Middle frontal gyrus (tissue), 1 donor: ENCODE measurements at regions not wholly inside any gene's neighbourhood (a gene's known extent, or its start where the extent isn't known, plus 50 kb on each side); places are given as distances from the start of the nearest gene placed in this dataset.

Experiments
- DNase-seq: peaks from one replicate; pipeline ENCODE4 v3.0.0-alpha.2; 2015; ENCODE audit warnings: low spot score; ENCODE audit errors: extremely low spot score

GRCh38 chr2:67462738-67463496 lies 65.8 kb downstream of the ETAA1 start:
- DNase-seq, result no peak

- DNase-seq, result no peak
Measured at GRCh38 chr2:67463810-67464209, 66.7 kb downstream of the ETAA1 start.

DNA sequence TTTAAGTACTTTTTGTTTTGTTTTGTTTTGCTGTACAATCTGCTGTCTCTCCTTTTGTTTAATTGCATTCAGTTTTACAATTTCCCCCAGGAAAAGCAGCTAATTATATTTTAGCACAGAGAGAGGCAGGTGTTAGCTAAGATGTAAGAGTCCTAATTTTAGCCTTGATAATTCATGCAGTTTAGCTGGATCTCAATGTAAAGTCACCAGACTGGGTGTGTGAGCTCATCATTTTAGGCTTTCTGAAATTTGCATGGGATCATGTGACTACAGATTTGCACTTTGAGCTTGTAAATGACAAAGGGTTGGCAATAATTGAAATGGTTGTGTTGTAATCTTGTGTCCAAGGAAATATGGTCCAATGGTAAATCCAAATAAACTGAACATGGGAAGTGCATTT lies 68.5 kb downstream of the ETAA1 start:
- DNase-seq, result no peak

DNA sequence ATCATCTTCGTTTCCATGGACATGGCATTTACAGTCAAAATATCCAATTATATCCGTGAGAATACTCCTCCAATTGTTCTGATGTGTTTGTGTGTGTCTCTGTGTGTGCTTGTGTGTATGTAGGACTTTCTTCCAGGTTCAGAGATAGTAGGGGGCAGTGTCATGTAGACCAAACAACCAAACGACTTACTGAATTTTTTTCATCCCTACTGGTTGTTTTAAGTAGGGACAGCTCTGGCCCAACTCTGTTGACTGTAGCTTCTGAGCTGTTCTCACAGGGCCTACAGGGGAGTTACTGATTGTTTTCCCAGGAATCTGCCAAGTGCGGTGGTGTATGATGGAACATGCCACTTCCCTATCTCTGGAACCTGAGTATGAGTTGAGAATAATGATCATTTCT lies 69.6 kb downstream of the ETAA1 start:
- DNase-seq, result no peak

- DNase-seq, result no peak
Measured at GRCh38 chr2:67471681-67472080, 74.5 kb downstream of the ETAA1 start.

- no peak for DNase-seq
Measured at GRCh38 chr2:67476809-67477790, 80.0 kb downstream of the ETAA1 start.

DNA sequence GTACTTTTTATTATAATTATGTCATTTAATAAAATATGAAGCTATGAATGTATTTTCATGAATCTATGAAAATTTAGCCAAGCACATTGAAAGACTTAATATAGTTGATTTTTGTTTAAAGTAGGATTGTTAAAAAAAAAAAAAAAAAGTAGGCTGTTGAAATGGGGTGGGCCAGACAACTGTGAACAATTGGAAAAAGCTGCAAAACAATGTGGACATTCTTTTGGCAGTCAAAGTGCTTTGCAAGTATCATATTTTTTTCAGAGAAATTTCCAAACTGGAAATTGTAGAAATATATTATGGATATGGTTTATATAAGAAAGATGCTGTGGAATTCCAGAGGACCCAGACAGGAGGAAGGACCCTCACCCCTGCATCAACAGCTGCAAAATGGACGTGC lies 82.1 kb downstream of the ETAA1 start:
- DNase-seq, result no peak

DNA sequence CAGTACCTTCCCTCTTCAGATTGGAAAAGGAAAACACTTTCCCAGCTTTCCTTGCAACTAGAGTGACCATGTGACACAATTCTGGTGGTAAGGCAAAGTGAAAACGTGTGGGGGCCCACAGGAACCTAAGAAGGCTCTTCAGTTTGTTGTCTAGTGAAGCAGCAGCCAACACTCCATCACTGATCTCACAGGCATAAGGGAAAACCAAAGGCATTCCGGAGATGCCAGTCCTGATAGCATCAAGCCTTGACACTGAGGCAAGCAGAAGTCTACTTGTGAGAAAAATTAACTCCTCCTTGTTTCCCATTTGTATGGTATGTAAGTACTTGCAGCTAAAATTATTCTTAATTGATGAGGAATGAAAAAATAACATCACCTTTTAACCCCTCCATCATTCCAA lies 88.3 kb downstream of the ETAA1 start:
- no peak for DNase-seq

GRCh38 chr2:67486041-67486796 lies 89.1 kb downstream of the ETAA1 start:
- no peak for DNase-seq

DNA sequence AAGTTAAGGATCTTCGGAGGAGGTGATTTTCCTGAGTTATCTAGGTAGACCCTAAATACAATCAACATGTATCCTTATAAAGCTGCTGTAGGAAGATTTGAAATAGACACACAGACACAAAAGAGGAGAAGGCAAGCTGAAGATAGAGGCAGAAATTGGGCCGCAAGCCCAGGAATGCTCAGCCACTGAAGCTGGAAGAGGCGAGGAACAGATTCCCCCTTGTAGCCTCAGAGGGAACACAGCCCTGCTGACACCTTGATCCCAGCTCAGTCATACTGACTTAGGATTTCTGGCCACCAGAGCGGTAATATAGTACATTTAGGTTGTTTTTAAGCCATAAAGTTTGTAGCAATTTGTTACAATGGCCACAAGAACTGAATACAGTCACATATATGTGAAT lies 90.9 kb downstream of the ETAA1 start:
- DNase-seq, result no peak

- DNase-seq, result no peak
Measured at GRCh38 chr2:67489396-67489795, 92.3 kb downstream of the ETAA1 start.

- DNase-seq, result no peak
Measured at GRCh38 chr2:67498931-67499330, 101.8 kb downstream of the ETAA1 start.

GRCh38 chr2:67499989-67500388 lies 102.9 kb downstream of the ETAA1 start:
- DNase-seq, result no peak

GRCh38 chr2:67500541-67500940 lies 103.4 kb downstream of the ETAA1 start:
- DNase-seq, result no peak

GRCh38 chr2:67502346-67503065 lies 105.4 kb downstream of the ETAA1 start:
- no peak for DNase-seq

GRCh38 chr2:67503066-67503795 lies 106.1 kb downstream of the ETAA1 start:
- DNase-seq, result no peak

DNA sequence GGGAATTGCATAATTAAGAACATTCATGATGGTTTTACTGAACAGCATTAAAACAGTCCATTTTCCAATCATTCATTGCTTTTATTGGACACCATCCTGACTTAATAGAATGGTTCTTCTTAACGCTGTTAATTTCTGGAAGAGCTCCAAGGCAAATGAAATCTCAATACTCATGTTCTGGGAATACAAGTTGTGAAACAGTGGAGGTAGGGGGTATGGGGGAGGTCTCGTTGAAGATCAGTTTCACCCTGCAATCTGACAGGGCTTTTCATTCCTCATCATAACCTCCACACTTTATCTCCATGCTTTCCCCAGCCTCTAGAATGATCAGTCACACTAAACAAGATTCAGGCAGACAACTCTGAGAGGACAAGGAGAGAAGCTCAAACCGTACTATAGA lies 113.6 kb downstream of the ETAA1 start:
- DNase-seq, result no peak

DNA sequence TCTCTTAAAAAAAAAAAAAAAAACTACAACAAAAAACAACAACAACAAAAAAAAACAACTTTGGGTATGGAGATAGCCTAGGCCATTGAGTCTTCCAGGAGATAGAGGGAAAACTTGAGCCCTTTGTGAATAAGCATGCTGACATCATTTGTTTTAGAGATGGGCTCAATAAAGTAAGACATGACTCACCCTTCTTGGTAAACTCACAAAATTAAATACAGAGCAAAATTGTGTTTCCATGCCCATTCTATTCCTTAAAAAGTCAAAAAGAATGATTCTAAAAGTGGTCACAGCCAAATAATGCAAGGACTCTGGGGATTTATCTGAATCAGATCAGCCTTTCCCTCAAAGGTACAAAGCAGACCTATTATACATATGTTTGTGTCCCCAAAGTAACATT lies 117.4 kb downstream of the ETAA1 start:
- DNase-seq, result no peak

DNA sequence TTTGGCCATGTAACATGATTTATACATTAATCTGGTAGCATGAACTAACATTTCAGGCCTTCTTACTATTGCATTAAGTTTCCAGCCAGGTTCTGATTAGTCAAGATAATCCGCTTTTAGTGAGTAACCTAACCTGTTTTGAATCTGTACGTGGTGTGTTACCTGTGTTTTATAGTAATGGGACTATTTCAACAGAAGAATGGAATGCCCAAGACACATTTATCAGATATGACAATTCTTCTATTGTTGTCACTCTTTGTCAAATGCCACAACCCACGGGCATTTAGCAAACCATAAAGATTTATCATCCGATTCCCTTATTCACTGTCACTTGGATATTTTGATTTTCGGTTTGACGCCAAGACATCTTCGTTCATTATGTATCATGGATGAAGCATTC lies 117.9 kb downstream of the ETAA1 start:
- no peak for DNase-seq

DNA sequence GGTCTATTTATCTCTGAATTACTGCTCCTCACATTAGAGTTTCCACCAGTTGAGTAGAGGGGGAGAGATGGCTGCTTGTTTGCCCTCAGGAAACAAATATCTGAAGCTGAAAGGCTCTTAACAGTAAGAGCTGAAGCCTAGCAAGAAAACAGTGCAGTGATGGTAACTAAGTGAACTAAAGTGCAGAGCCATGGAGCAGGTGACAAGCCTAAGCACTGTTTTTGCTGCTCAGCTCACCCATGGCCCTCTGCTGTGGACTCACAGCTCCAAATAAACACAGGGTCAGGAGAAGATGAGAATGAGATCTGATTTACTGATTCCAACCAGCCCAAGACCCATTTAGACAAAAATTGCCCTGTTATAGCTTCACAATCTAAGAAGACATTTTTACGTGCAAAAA lies 118.4 kb downstream of the ETAA1 start:
- DNase-seq, result no peak
